DOHH2 (cell line): ENCODE measurements at regions not wholly inside any gene's neighbourhood (a gene's known extent, or its start where the extent isn't known, plus 50 kb on each side); places are given as distances from the start of the nearest gene placed in this dataset.
A peak's percentile ranks its signal among the peaks of the same experiment; 100 is the strongest.
"Not testable (repeated sequence)": the region's sequence is repeated elsewhere in the genome, so short reads cannot be mapped to it uniquely, and the experiment has no call there.

Experiments used
- H3F3A ChIP-seq: fragments of 200-600 bp; sonication (generic), shearing (Covaris generic); 2 replicates; pipeline ENCODE4 v1.6.0; 2016; ENCODE audit warnings: antibody characterized with exemption, mild to moderate bottlenecking; ENCODE audit not compliant: control insufficient read depth, insufficient read depth
- H3K27ac ChIP-seq: fragments of 200-600 bp; sonication (generic); 2 replicates; pipeline ENCODE4 v1.5.1; 2014; ENCODE audit warnings: low read depth, mild to moderate bottlenecking, low read length, moderate library complexity
- H3K27me3 ChIP-seq: fragments of 200-600 bp; sonication (generic); 2 replicates; pipeline ENCODE4 v1.6.1; 2014; ENCODE audit warnings: mild to moderate bottlenecking, low read length, mixed read lengths; ENCODE audit not compliant: control insufficient read depth
- H3K36me3 ChIP-seq: fragments of 200-600 bp; sonication (generic); 2 replicates; pipeline ENCODE4 v1.6.1; 2014; ENCODE audit warnings: mild to moderate bottlenecking, low read length, moderate library complexity, mixed read lengths; ENCODE audit not compliant: control insufficient read depth
- H3K4me1 ChIP-seq: fragments of 200-600 bp; sonication (generic); 2 replicates; pipeline ENCODE4 v1.6.1; 2014; ENCODE audit warnings: mild to moderate bottlenecking, low read length, mixed read lengths; ENCODE audit not compliant: control insufficient read depth
- H3K4me2 ChIP-seq: fragments of 200-600 bp; sonication (generic); 2 replicates; pipeline ENCODE4 v1.6.0; 2014; ENCODE audit warnings: mild to moderate bottlenecking, low read length, moderate library complexity
- H3K4me3 ChIP-seq: fragments of 200-600 bp; sonication (generic); 2 replicates; pipeline ENCODE4 v1.5.1; 2014; ENCODE audit warnings: mild to moderate bottlenecking, low read length, mixed read lengths
- H3K79me2 ChIP-seq: fragments of 200-600 bp; sonication (generic); 2 replicates; pipeline ENCODE4 v1.6.1; 2014; ENCODE audit warnings: mild to moderate bottlenecking, low read length, mixed read lengths; ENCODE audit not compliant: control insufficient read depth
- H3K9me2 ChIP-seq: fragments of 200-600 bp; sonication (generic); replicated peaks from 2 replicates; pipeline ENCODE4 v1.6.1; 2014; ENCODE audit warnings: mild to moderate bottlenecking, low read length, mixed read lengths; ENCODE audit not compliant: control insufficient read depth
- H3K9me3 ChIP-seq: fragments of 200-600 bp; sonication (generic); 2 replicates; pipeline ENCODE4 v1.6.1; 2014; ENCODE audit warnings: antibody characterized with exemption, low read length, mixed read lengths; ENCODE audit not compliant: control insufficient read depth, insufficient read depth
- H4K20me1 ChIP-seq: fragments of 200-600 bp; sonication (generic); 2 replicates; pipeline ENCODE4 v1.6.0; 2014; ENCODE audit warnings: low read depth, mild to moderate bottlenecking, antibody characterized with exemption, low read length, moderate library complexity; ENCODE audit not compliant: control insufficient read depth, insufficient read depth

DNA sequence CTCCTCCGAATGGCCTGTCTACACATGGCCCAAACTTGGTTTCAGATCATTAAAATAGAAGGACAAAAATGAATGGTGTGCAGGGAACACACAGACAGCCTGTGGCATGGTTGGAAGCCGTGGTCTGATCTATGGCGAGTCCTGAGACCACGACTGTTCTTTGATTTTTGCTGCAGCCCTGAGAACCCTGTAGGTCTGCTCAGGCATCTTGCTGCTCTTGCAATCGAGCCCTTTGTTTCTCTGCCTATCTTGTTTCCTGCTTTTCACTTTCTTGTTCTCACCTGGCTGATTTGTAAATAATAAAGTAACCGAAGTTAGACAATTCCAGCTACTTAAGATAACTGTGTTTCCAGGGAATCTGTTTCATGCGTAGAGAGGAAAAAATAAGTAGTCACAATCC, 54.1 kb upstream of the NBPF9 start:
- H3K4me2 ChIP-seq, H3K27ac ChIP-seq, H3K4me1 ChIP-seq, H4K20me1 ChIP-seq, H3K9me3 ChIP-seq, H3K9me2 ChIP-seq, H3K36me3 ChIP-seq, H3K79me2 ChIP-seq, H3K27me3 ChIP-seq, H3K4me3 ChIP-seq, H3F3A ChIP-seq: not testable (repeated sequence)

DNA sequence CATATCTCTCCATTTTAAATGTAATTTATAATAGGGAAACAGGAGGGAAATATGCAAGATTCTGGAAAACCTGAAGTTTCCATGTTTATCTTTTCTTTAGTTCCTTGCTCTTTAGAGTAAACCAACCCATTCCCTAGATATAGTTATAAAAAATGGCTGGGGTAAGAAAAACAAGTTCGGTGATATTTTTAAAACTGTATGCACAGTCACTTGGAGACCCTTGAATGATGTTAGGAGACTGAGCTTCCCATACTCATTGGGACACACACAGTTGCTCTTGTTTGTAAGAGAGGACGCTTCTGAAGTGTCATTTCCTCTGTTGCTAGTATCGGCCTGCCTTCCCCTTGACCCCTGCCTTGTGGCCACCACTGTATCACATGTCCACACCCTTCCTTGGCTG, 55.0 kb upstream of the NBPF9 start:
- not testable (repeated sequence) for H3F3A ChIP-seq, H3K36me3 ChIP-seq, H3K4me1 ChIP-seq, H3K27me3 ChIP-seq, H3K79me2 ChIP-seq, H3K9me2 ChIP-seq, H4K20me1 ChIP-seq, H3K9me3 ChIP-seq, H3K4me2 ChIP-seq, H3K27ac ChIP-seq, H3K4me3 ChIP-seq

DNA sequence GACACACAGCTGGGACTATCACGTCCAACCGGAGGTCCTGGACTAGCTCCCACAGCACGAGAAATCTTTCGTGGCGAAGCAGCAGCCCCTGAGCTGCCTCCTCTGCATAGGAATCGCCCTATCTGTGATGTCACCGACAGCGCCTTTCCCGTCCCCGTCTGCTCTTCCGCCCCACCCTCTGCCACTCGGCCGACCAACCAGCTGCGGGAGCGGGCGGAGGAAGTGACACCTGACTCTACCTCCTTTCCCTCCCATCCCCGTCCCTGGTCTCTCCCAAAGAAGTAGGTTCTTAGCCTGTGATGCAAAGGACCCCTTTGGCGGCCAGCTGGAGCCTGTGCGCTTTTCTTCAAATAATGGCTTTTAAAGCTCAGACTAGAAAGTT, 59.7 kb upstream of the NBPF9 start:
- not testable (repeated sequence) for H3K4me3 ChIP-seq, H3K4me1 ChIP-seq, H3F3A ChIP-seq, H4K20me1 ChIP-seq, H3K27me3 ChIP-seq, H3K79me2 ChIP-seq, H3K9me2 ChIP-seq, H3K4me2 ChIP-seq, H3K27ac ChIP-seq, H3K9me3 ChIP-seq, H3K36me3 ChIP-seq

DNA sequence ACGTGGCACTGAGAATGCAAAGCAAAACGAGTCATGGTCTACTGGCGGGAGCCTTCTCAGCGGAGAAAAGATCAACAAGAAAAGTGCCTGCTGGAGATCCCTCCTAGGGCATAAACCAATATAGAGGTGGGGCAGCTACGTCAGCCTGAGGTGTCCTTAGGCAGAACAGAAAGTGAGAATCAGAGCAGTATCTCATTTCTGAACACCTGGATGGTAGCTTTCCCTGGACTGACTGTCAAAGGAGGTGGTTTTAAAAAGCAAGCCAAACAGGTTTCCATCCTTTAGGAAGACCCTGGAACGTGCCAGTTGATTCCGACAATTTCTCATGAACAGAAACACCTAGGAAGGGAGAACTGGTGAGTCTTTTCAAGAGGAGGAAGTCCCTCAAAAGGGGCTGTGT, 71.4 kb upstream of the NBPF9 start:
- H3K27ac ChIP-seq, H3K4me1 ChIP-seq, H3F3A ChIP-seq, H3K27me3 ChIP-seq, H3K9me3 ChIP-seq, H3K36me3 ChIP-seq, H3K79me2 ChIP-seq, H4K20me1 ChIP-seq, H3K9me2 ChIP-seq: not testable (repeated sequence)
- Histone ChIP-seq H3K4me2 (peak overlapping the region; percentile 50), H3K4me3 (peak overlapping the region; percentile 41)

DNA sequence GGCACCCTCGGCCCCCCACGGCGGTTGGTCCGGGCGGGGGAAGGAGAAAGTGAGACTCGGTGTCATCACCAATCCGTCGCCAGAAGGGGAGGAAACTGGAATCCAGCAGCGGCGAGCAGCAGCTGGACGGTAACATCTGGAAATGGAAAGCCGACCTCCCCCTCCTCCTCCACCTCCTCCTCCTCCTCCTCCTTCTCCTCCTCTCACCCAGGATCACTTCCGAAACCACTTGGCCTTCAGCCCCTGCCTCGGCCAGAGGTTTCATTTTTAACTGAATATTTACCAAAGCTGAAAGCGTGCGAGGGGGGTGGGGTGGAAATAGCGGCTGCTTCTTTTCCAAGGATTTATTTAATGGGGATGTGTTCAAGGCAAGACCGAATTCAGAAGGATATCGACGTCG, 72.5 kb upstream of the NBPF9 start:
- not testable (repeated sequence) for H3K4me2 ChIP-seq, H3K27me3 ChIP-seq, H3K9me3 ChIP-seq, H4K20me1 ChIP-seq, H3K36me3 ChIP-seq, H3K4me1 ChIP-seq, H3K9me2 ChIP-seq, H3K79me2 ChIP-seq, H3F3A ChIP-seq
- peak overlapping the region; percentile 60 for H3K4me3 ChIP-seq
- peak overlapping the region; percentile 32; the same call in 1 of the 2 replicates for H3K27ac ChIP-seq

DNA sequence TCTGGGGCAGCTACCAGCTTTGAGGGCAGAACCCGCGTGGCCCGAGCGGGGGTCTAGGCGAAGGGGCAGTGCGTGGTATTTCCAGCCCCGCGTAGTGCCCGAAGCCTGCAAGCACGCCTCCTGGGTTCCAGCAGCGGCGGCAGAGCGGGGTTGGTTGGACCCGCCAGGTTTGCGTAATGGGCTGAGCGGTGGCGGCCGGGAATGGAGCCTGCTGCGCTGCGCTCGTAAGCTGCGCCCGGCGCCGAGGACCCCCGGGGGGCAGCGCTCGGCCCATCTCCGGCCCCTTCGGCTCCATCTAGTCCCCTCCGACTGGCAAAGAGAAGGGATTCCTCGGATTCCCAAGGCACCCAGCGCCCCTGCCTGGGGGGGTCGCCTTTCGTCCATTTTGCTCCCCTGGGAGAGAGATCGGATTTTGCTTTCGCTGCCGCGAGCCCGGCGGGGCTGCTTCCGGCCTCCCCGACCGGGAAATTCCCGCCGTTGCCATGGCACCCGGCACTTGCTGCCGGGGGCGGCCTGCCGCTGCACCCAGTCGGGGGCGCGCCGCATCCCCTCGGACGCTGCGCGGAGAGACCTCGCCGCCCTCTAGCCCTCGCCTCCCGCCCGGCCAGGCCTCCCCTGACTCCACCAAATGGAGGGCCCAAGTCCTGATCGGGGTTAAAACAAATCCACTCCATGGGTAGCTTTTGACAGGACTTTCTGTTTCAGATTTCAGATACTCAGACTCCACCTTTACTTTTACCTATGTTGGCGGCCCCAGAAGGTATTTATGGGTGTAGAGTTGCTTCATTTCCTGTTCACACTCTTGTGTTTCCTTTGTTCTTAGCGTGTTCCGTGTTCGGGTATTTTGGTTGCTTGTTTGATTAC, 73.3 kb upstream of the NBPF9 start:
- H3K27me3 ChIP-seq, H3K4me1 ChIP-seq, H3K36me3 ChIP-seq, H3K79me2 ChIP-seq, H3K9me2 ChIP-seq, H3F3A ChIP-seq, H4K20me1 ChIP-seq, H3K9me3 ChIP-seq: not testable (repeated sequence)
- H3K4me2 ChIP-seq = peak overlapping the region; percentile 43
- peak overlapping the region; percentile 64 for H3K4me3 ChIP-seq
- peak overlapping the region; percentile 78 for H3K27ac ChIP-seq

DNA sequence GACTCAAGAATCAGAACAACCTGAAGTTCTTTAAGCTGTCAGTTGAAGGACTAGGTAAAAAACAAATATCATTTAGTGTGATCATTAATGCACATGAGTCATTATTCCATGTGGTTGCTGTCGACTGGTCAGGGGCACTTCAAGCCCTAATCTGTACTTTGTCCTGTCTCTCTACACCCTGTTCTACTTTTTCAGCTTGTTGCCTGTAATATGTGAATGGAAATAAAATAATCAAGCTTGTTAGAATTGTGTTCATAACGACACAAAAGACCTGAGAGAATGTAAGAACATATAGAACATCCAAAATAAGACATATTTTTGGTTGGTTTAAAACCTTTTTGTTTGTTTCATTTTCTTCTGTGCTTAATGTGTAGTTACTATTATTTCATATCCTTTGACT, 87.4 kb upstream of the NBPF9 start:
- H3K27me3 ChIP-seq, H3F3A ChIP-seq, H4K20me1 ChIP-seq, H3K79me2 ChIP-seq, H3K4me1 ChIP-seq, H3K36me3 ChIP-seq, H3K4me2 ChIP-seq, H3K27ac ChIP-seq, H3K4me3 ChIP-seq, H3K9me2 ChIP-seq, H3K9me3 ChIP-seq: not testable (repeated sequence)

DNA sequence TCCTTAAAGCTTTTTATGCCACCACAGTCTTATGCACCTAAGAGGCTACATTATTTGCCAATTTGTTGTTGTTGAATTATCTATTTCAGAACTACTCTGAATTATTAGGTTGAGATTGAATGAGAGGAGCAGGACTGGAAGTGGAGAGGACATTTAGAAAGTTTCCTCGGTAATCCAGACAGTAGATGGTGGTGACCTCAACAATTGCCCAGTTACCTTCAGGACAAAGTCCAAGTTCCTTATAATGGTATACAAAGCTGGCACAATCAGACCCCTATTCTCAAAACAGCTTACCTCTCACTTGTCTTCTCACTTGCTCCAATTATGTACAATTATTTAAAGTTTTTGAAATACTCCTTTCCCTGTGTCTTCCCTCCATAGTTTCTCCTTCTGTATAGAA, 93.3 kb upstream of the NBPF9 start:
- H3K36me3 ChIP-seq, H3K4me1 ChIP-seq, H3K9me3 ChIP-seq, H3F3A ChIP-seq, H3K79me2 ChIP-seq, H3K27me3 ChIP-seq, H3K9me2 ChIP-seq, H3K27ac ChIP-seq, H4K20me1 ChIP-seq, H3K4me2 ChIP-seq, H3K4me3 ChIP-seq: not testable (repeated sequence)
